ENCODE measurements at regions not wholly inside any gene's neighbourhood (a gene's known extent, or its start where the extent isn't known, plus 50 kb on each side); places are given as distances from the start of the nearest gene placed in this dataset.

GRCh38 chr6:97816526-97816925 is 533.5 kb upstream of the MMS22L start:
- Histone ChIP-seq H3K36me3 (no peaks in the 10 kb centered on the region), H3K4me1 (no peaks in the 10 kb centered on the region), H3K27me3 (ENCODE audit: low read depth) (no peaks in the 10 kb centered on the region), H3K9me3 (no peaks in the 10 kb centered on the region), H3K4me3 (no peak overlapping the region), H3K27ac (no peak overlapping the region)
- DNase-seq, result no peak
- no peak for ATAC-seq
- TF ChIP-seq CTCF (IDR thresholded peaks at IDR 0.05), result no peak
- intact Hi-C loops (cut with DNase I), result no loop called here

GRCh38 chr6:97819710-97820109 is 536.7 kb upstream of the MMS22L start:
- intact Hi-C loops (cut with DNase I), result no loop called here
- H3K27me3 ChIP-seq (ENCODE audit: low read depth), result no peaks in the 10 kb centered on the region
- no peaks in the 10 kb centered on the region for H3K4me1 ChIP-seq
- no peaks in the 10 kb centered on the region for H3K36me3 ChIP-seq
- H3K27ac ChIP-seq, result no peak overlapping the region
- TF ChIP-seq CTCF (IDR thresholded peaks at IDR 0.05), result no peak
- no peaks in the 10 kb centered on the region for H3K9me3 ChIP-seq
- no peak overlapping the region for H3K4me3 ChIP-seq
- ATAC-seq (no peak), DNase-seq (no peak)

GRCh38 chr6:97820400-97820799 is 537.4 kb upstream of the MMS22L start:
- ATAC-seq (no peak), DNase-seq (no peak)
- Histone ChIP-seq H3K4me3 (no peak overlapping the region), H3K27ac (no peak overlapping the region), H3K4me1 (no peaks in the 10 kb centered on the region), H3K27me3 (ENCODE audit: low read depth) (no peaks in the 10 kb centered on the region), H3K9me3 (no peaks in the 10 kb centered on the region), H3K36me3 (no peaks in the 10 kb centered on the region)
- intact Hi-C loops (cut with DNase I), result no loop called here
- TF ChIP-seq CTCF (IDR thresholded peaks at IDR 0.05), result no peak

GRCh38 chr6:97822632-97823031 is 539.6 kb upstream of the MMS22L start:
- intact Hi-C loops (cut with DNase I), result no loop called here
- DNase-seq (no peak), ATAC-seq (no peak)
- Histone ChIP-seq H3K27ac (no peak overlapping the region), H3K9me3 (no peaks in the 10 kb centered on the region), H3K4me1 (no peaks in the 10 kb centered on the region), H3K4me3 (no peak overlapping the region), H3K27me3 (ENCODE audit: low read depth) (no peaks in the 10 kb centered on the region), H3K36me3 (no peaks in the 10 kb centered on the region)
- no peak for TF ChIP-seq CTCF (IDR thresholded peaks at IDR 0.05)

- no peak for DNase-seq
- no peak for TF ChIP-seq CTCF (IDR thresholded peaks at IDR 0.05)
- Histone ChIP-seq H3K4me3 (no peak overlapping the region), H3K36me3 (no peaks in the 10 kb centered on the region), H3K27ac (no peak overlapping the region), H3K27me3 (ENCODE audit: low read depth) (no peaks in the 10 kb centered on the region), H3K4me1 (no peaks in the 10 kb centered on the region), H3K9me3 (no peaks in the 10 kb centered on the region)
- intact Hi-C loops (cut with DNase I), result no loop called here
- no peak for ATAC-seq
These were observed 558.7 kb upstream of the MMS22L start for GRCh38 chr6:97841763-97842162.

- H3K4me1 ChIP-seq, result no peaks in the 10 kb centered on the region
- H3K36me3 ChIP-seq, result no peaks in the 10 kb centered on the region
- DNase-seq (no peak), ATAC-seq (no peak)
- H3K9me3 ChIP-seq, result no peaks in the 10 kb centered on the region
- H3K27ac ChIP-seq, result no peak overlapping the region
- no peak overlapping the region for H3K4me3 ChIP-seq
- H3K27me3 ChIP-seq (ENCODE audit: low read depth), result no peaks in the 10 kb centered on the region
- intact Hi-C loops (cut with DNase I), result no loop called here
- no peak for TF ChIP-seq CTCF (IDR thresholded peaks at IDR 0.05)
These were observed 559.5 kb upstream of the MMS22L start for GRCh38 chr6:97842521-97842920.
